T-helper 1 cell (primary cell): ENCODE measurements at regions not wholly inside any gene's neighbourhood (a gene's known extent, or its start where the extent isn't known, plus 50 kb on each side); places are given as distances from the start of the nearest gene placed in this dataset.
"Not testable (repeated sequence)": the region's sequence is repeated elsewhere in the genome, so short reads cannot be mapped to it uniquely, and the experiment has no call there.

Source experiments
- DNase-seq, 5 donors: peaks; one replicate each; pipeline ENCODE4 v3.0.0-alpha.2; 2012 to 2020

- no peak for DNase-seq
These were observed 141.1 kb downstream of the TLR5 start for GRCh38 chr1:223001653-223002634.

GRCh38 chr1:223003549-223003948 lies 139.5 kb downstream of the TLR5 start:
- no peak for DNase-seq

GRCh38 chr1:223006371-223006770 lies 136.7 kb downstream of the TLR5 start:
- DNase-seq = no peak

GRCh38 chr1:223006917-223007648 lies 136.0 kb downstream of the TLR5 start:
- no peak for DNase-seq

- DNase-seq = no peak
These were observed 135.1 kb downstream of the TLR5 start for GRCh38 chr1:223007935-223008334.

GRCh38 chr1:223008808-223009207 lies 134.2 kb downstream of the TLR5 start:
- no peak for DNase-seq

- DNase-seq = no peak
These were observed 133.6 kb downstream of the TLR5 start for GRCh38 chr1:223009406-223009805.

GRCh38 chr1:223010582-223011504 lies 132.2 kb downstream of the TLR5 start:
- no peak for DNase-seq

- DNase-seq = no peak
These were observed 131.6 kb downstream of the TLR5 start for GRCh38 chr1:223011505-223011856.

- DNase-seq = no peak
These were observed 130.8 kb downstream of the TLR5 start for GRCh38 chr1:223012176-223012788.

- DNase-seq = no peak
These were observed 130.1 kb downstream of the TLR5 start for GRCh38 chr1:223012938-223013337.

- no peak for DNase-seq
These were observed 128.7 kb downstream of the TLR5 start for GRCh38 chr1:223014142-223014873.

- DNase-seq = no peak
These were observed 126.7 kb downstream of the TLR5 start for GRCh38 chr1:223016381-223016780.

- DNase-seq = no peak
These were observed 126.2 kb downstream of the TLR5 start for GRCh38 chr1:223016890-223017289.

- DNase-seq = no peak
These were observed 125.8 kb downstream of the TLR5 start for GRCh38 chr1:223017291-223017690.

- no peak for DNase-seq
These were observed 124.5 kb downstream of the TLR5 start for GRCh38 chr1:223018534-223018933.

GRCh38 chr1:223019256-223019655 lies 123.8 kb downstream of the TLR5 start:
- no peak for DNase-seq

- no peak for DNase-seq
These were observed 122.3 kb downstream of the TLR5 start for GRCh38 chr1:223020770-223021169.

- DNase-seq = no peak
These were observed 120.2 kb downstream of the TLR5 start for GRCh38 chr1:223022641-223023473.

GRCh38 chr1:223023863-223024262 lies 119.2 kb downstream of the TLR5 start:
- DNase-seq = no peak

- DNase-seq = not testable (repeated sequence)
These were observed 118.6 kb downstream of the TLR5 start for GRCh38 chr1:223024486-223024885.
